ENCODE measurements at regions not wholly inside any gene's neighbourhood (a gene's known extent, or its start where the extent isn't known, plus 50 kb on each side); places are given as distances from the start of the nearest gene placed in this dataset.

GRCh38 chr2:195037045-195037444, 620.0 kb upstream of the SLC39A10 start:
- TF ChIP-seq CTCF (IDR thresholded peaks at IDR 0.05; ENCODE audit: low read depth, low read length), result no peak
- H3K9me3 ChIP-seq (ENCODE audit: low read depth), result no peaks in the 10 kb centered on the region
- DNase-seq (ENCODE audit: low read depth in 1 of 2, low spot score in 1 of 2), result no peak
- H3K4me3 ChIP-seq, result no peak overlapping the region
- H3K27ac ChIP-seq, result no peak overlapping the region
- H3K36me3 ChIP-seq, result no peaks in the 10 kb centered on the region
- H3K4me1 ChIP-seq (ENCODE audit: low read depth), result no peaks in the 10 kb centered on the region
- no peaks in the 10 kb centered on the region for H3K27me3 ChIP-seq

- Histone ChIP-seq H3K27ac (no peak overlapping the region), H3K9me3 (ENCODE audit: low read depth) (peaks cover 3% of the 10 kb centered on the region), H3K27me3 (no peaks in the 10 kb centered on the region), H3K36me3 (no peaks in the 10 kb centered on the region), H3K4me3 (no peak overlapping the region), H3K4me1 (ENCODE audit: low read depth) (peaks cover 8% of the 10 kb centered on the region)
- no peak for TF ChIP-seq CTCF (IDR thresholded peaks at IDR 0.05; ENCODE audit: low read depth, low read length)
- DNase-seq (ENCODE audit: low read depth in 1 of 2, low spot score in 1 of 2), result no peak
These were observed 625.6 kb upstream of the SLC39A10 start for GRCh38 chr2:195031411-195031810.

GRCh38 chr2:195029804-195030654, 627.0 kb upstream of the SLC39A10 start:
- Histone ChIP-seq H3K27me3 (no peaks in the 10 kb centered on the region), H3K4me3 (no peak overlapping the region), H3K4me1 (ENCODE audit: low read depth) (peaks cover 8% of the 10 kb centered on the region), H3K9me3 (ENCODE audit: low read depth) (peaks cover 3% of the 10 kb centered on the region), H3K27ac (no peak overlapping the region), H3K36me3 (no peaks in the 10 kb centered on the region)
- no peak for TF ChIP-seq CTCF (IDR thresholded peaks at IDR 0.05; ENCODE audit: low read depth, low read length)
- DNase-seq (ENCODE audit: low read depth in 1 of 2, low spot score in 1 of 2), result no peak

GRCh38 chr2:195027947-195028346, 629.1 kb upstream of the SLC39A10 start:
- H3K36me3 ChIP-seq, result no peaks in the 10 kb centered on the region
- H3K4me3 ChIP-seq, result no peak overlapping the region
- H3K9me3 ChIP-seq (ENCODE audit: low read depth), result peaks cover 3% of the 10 kb centered on the region
- no peaks in the 10 kb centered on the region for H3K27me3 ChIP-seq
- no peak for DNase-seq (ENCODE audit: low read depth in 1 of 2, low spot score in 1 of 2)
- H3K4me1 ChIP-seq (ENCODE audit: low read depth), result peaks cover 8% of the 10 kb centered on the region
- TF ChIP-seq CTCF (IDR thresholded peaks at IDR 0.05; ENCODE audit: low read depth, low read length), result no peak
- H3K27ac ChIP-seq, result no peak overlapping the region

- Histone ChIP-seq H3K4me1 (ENCODE audit: low read depth) (peaks cover 8% of the 10 kb centered on the region), H3K27ac (no peak overlapping the region), H3K4me3 (no peak overlapping the region), H3K9me3 (ENCODE audit: low read depth) (peaks cover 3% of the 10 kb centered on the region), H3K36me3 (no peaks in the 10 kb centered on the region), H3K27me3 (no peaks in the 10 kb centered on the region)
- no peak for DNase-seq (ENCODE audit: low read depth in 1 of 2, low spot score in 1 of 2)
- TF ChIP-seq CTCF (IDR thresholded peaks at IDR 0.05; ENCODE audit: low read depth, low read length), result no peak
These were observed 630.8 kb upstream of the SLC39A10 start for GRCh38 chr2:195026261-195026660.
